Hematopoietic multipotent progenitor cell treated with erythropoietin and hydrocortisone succinate and interleukin-3 and kit ligand, for 15 days (in vitro differentiated cells): ENCODE measurements at regions not wholly inside any gene's neighbourhood (a gene's known extent, or its start where the extent isn't known, plus 50 kb on each side); places are given as distances from the start of the nearest gene placed in this dataset.

Source experiments
- DNase-seq: peaks from one replicate; pipeline ENCODE4 v3.0.0-alpha.2; 2015; ENCODE audit warnings: low spot score

DNA sequence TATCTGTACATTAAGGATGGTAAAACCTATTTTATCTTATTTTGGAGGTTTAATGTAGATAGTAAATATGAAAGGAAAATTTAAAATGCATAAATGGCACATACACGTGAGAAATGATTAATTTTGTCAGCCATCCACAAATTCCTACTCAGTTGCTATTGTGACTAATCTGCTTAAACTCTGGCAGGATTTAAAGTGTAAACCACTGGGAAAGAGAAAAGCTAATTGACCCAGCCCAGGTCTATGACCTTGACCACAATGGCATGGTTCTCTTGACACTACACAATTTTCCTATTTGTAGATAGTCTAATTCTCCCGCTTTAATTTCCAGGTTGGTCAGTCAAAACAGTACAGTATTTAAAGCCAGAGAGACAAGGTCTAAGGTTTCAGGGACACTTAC is 459.0 kb upstream of the KLF4 start:
- DNase-seq: no peak

DNA sequence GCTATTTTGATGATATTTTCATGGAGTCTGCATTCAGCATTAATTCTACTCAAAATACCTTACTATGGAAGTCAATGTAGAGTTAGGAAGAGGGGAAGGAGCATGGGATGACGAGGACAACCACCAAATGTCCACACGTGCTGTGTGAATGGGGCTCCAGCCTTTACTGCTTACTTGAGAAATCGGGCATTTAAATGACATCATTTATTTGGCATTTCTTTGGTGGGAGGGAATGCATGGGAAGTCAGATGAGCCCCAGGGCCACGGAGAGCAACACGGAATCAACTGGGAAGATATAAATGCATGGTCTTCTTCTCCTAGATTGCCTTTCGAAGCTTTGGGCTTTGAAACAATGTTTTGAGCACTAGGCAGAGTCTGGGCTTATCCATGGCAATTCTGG is 458.5 kb upstream of the KLF4 start:
- DNase-seq: no peak

DNA sequence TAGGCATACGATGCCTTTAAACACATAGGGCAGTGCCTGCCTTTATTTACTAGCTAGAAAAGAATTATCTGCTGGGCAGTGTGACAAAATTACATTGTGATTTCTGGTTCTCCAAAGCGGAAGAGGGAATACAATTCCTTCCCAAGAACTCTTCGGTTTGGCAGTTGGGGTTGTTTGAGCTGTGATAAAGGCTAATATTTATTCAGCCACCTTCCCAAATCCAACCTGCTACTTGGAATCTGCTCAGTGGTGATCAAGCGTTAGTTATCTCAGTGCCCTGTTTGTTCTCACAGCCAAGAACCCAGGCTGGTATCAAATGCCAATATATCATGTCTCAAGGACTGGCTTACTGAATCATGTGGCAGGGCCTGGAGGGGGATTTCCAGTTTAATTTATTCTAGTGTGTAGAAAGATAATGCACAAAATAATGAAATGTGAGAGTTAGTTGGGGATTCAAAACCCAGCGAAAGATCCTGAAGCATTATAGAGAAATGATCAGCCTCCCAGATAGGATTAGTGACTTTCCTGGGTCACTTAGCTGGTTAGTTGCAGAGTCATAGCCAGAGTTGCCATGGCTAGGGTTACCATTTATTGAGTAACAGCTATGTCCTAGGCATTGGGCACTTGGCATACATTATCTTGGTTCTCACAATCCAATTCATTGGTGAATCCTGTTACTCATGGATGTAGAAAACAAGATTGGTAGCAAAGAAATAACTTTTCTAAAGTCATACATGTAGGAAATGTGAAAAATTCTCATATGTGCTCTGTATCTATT is 457.0 kb upstream of the KLF4 start:
- no peak for DNase-seq

DNA sequence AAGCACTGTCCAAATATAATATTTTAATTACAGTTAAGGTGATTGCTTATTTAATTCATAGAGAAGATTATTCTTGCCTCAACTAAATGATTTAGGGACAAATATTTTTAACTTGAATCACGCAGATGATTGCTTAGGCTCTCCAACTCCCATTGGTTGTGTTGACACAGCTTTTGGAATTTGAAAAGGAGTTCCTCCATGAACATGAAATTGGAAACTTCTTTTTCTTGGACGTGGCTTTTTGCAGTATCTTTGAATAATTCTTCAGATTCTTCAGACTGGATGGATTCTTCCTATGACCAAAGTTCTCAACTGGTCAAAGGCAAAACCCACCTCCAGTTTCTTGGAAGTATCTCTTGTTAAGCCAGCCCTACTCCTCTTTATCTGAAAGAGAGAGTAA is 456.4 kb upstream of the KLF4 start:
- DNase-seq: no peak

DNA sequence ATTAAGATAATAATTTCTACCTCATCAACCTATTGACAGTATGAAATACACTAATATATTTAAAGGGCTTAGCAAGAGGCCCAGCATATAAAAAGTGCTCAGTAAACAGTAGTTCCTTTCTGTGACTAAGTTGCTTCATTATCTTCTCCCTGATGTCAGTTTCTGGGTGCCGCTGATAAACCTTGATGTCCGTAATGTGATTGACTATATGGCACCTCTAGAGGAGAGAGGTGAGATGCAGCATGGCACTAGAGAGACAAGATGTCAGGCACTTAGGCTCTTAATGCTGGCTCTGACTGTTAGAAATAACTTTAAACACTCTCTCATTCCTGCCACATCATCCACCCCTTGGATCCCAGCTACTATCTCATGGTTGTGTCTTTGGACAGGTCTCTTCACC is 455.9 kb upstream of the KLF4 start:
- peak; percentile 27 for DNase-seq

DNA sequence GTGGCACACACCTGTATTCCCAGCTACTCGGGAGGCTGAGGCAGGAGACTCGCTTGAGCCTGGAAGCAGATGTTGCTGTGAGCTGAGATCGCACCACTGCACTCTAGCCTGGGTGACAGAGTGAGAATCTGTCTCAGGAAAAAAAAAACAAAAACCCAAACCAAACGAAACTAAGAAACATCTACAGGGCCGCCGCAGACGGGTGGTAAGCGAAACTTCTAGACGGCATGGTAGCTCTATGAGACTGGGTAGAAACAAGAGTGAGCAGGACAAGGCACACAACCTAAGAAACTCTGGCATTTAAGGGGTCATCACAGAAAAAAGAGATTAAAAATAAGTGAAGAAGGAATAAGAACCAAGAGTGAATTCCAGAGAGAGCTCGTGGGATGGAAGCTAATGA is 454.8 kb upstream of the KLF4 start:
- no peak for DNase-seq

DNA sequence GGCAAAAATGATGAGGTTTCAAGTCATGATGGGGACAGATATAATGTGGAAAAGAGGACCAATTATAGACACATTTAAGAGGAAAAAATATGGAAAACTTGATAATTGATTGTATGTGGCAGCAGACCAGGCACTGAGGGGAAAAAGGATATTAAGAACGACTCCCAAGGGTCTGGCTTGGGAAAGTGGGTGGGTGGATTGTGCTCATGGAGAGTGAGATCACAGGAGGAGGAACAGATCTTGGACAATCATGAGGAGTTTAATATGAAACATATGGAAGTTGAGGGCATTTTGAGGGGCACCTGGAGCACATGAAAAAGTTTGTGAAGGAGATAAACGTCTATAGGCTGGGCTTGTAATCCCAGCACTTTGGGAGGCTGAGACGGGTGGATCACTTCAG is 454.3 kb upstream of the KLF4 start:
- no peak for DNase-seq

DNA sequence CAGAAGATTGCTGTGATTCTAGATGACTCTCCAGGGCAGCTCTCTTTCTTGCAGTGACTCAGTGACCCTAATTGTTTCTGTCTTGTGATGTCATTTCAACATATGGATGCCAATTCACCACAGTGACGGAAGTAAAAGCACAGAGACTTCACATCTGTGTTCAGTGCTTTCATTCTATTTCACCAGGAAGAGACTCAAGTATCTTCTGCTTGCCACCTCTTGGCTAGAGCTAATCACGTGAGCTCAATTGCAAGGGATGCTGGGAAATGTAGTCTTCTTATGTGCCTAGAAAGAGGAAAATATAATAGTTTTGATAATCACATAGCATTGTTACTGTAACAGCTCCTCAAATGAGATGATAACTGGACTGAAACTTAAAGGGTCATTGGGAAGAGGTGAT is 453.3 kb upstream of the KLF4 start:
- no peak for DNase-seq

DNA sequence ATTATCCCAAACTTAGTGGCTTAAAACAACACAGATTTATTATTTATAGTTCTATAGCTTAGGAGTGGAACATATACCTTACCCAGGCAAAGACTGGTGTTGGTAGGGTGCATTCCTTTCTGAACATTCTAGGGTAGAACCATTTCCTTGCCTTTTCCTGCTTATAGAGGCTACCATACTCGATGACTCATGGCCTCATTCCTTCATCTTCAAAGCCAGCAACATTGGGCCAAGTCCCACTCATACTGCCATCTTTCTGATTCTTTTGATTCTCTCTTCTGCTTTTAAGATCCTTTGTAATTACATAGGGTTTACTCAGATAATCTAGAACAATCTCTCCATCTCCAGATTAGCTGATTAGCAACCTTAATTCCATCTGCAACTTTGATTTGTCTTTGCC is 452.7 kb upstream of the KLF4 start:
- no peak for DNase-seq

DNA sequence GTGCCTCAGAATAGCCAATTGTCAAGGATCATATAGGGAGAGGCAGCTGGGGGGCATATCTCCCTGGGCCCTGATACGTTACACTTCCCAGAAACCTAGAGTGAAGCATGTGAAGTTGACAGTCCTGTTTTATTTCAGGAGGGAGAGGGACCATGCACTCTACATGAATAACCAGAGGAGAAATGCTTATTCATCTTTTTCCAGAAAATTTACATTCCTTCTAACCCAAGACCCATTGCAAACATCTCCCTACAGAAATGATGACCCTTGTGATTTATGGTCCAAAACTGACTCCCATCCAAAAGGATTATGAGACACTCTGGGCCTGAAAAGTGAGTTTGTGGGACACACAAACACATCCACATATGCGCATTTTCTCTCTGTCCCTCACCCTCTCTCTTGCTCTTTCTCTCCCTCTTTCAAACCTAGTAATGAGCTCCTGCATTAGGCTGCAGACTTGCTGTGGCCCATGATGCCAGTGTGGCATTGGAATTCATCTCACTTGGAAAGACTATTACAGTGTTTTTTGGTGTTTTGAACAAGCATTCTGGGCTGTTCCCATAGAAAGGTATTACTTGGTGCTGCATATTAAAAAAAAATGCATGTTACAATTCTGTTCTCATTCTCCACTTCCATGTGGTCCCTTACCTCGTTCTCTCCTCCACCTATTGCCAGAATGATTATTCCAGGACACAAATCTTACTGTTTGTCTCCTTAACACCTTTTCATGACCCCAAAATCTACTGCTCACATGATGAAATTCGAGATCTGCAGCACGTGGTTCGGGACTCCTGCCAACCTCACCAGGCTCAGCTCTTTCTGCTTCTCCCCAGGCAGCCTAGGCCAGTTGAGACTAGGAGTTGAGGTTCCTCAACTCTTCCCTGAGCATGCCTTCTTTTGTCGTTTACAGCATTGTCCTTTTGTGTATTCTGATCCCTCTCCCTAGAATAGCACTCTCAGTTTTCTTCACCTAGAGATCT is 451.3 kb upstream of the KLF4 start:
- no peak for DNase-seq

DNA sequence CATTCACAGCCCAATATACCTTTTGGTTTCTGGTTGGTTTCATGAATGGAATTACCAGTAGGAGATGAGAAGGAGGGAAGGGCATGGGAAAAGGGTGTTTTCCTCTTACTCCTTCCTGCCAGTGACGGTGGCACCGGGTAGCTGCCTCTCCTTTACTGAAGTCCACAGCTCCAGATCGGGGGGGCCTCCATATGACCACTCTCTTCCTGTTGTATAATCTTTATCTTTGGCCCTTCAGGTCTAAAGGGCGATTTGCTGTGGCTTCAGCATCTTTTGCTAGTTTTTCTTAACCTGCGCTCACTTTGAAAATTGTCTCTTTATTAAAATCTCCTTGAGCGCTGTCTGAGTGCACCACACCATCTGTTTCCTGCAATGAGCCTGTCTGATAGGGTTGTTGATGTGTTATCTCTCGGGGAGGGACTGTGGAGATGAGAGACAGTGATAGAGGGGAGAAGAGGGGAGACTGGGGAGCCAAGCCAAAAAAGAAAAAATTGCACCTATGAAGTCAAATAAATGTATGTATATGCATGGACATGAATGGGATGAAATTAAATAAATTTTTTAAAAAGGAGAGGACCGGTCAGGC is 449.3 kb upstream of the KLF4 start:
- no peak for DNase-seq

DNA sequence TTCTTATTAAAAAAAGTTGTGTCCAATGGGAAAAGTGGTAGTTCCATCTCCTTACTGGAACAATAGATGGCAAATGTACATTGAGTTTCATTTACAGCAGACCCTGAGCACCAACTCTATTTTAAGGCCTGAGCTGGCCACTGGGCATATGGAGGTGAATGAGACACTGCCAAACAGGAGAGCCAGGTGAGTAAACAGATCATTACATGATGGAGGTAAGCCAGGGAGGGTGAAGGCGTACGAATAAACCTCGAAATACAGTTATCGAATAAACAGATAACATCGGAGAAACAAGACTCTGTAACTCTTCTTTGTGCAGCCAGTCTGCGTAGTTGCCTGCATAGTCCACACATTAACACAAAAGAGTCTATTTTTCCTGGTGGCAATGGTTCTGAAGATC is 446.4 kb upstream of the KLF4 start:
- DNase-seq: no peak

DNA sequence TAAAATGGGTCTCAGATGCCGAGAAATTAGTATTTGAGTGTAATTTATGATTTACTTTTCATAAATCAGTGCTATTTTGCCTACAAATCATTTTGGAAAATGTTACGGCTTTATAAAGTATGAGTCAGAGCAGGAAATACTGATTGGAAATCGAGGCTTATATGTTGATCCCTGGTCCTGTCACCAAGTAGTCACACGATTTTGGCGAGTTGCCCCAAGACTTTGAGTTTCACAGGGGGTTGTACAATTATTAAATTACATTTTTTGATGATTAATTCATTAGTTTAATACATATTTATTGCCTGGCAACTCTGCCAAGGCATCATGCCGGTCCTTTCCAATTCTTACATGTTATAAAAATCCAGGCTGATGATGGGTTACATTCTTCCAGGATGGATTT is 443.9 kb upstream of the KLF4 start:
- no peak for DNase-seq

DNA sequence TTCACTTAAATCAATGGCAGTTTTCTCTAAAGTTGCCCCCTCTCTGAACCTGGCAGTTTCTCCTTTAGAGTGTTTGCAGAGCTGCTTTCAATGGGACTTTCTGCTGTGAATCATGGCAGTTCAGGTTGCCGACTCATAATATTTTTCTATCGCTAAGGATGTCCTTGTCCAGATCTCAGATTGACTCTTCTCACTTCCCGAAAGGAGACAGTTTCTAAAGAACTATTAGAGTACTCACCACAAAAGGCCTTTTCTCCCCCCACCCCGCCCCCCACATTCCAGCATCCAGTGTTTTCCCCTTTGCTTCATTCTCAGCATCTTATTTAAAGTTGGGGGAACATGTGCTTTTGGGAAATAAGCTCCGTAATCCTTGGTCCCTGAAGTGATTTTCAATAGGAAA is 443.5 kb upstream of the KLF4 start:
- DNase-seq: no peak

DNA sequence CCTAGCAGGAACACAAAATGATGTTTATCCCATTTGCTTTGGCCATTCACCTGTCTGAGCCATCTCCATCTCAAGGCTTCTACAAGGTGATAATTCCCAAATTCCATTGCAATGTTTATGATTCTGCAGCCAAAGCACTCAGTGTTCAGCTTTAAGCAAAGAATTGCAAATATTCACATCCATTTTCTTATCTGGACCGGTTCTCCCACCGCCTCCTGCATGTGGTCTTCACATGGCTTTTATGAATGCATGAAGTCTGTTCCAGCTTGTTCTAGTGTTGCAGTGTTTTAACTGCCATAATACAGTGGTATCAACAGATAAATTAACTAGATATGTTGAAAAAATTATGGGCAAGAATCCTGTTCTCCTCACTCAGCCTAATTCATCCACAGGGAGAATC is 443.0 kb upstream of the KLF4 start:
- DNase-seq: no peak

DNA sequence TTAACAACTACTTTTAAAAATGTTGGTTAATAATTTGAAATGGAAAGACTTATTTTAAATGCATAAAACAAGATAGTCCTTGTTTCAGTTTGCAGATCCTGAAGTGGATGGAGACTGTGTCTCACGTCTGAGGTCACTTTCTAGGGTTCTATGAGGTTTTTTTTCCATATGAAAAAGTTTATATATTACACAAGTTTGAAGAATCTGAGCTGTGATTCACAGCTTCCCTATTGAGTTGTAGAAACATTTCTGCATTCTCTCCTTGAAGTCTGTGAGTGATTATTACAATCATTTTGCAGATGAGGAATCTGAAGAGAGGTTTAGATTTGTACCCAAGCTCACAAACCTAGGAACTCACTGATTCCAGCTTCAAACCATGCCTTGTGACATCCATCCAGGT is 442.5 kb upstream of the KLF4 start:
- DNase-seq: no peak

DNA sequence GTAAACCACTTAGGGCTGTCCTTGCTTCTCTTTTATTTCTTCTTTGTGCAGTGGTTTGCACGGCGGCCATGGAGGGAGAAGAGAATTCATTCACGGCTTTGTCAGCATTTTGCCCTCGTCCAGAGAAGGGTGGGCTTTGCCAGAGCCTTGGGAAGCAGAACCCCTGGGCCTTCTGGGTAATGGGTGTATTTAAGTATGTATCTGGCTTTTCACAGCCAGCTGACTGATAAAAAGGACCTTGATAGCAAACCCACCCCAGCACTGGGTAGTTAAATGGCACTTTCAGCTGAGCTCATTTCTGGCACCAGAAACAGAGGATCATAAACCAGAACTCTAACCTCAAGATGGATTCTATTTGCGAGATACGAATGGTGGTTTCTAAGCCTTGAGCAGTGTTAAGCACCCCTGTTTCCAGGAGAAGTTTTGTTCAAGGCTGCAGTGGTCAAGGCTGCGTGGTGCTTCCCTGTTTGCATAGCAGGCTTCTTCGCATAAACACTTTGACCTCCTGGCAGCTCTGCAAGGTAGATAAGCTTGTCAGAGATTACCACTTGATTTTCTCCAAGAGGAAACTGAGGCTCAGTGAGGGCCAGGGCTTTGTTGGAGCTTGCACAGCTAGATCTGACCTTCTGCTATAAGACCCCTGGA is 441.6 kb upstream of the KLF4 start:
- DNase-seq: no peak

DNA sequence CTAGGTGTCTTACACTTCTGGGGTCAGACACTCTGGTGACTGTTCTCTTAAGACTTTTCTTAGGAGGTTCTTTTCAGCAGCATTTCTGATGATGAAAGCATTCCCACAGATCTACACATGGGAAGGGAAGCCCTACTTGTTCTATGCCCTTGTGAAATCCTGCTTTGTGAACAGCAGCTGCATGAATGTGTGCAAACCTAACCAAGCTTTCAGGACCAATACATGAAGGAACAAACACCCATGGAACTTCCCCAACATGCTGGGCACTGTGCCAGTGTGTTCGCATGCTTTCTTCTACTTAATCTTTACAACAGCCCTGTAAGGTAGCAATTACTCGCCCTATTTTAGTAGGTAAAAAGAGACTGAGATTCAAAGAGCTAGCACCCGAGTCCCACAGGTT is 439.9 kb upstream of the KLF4 start:
- no peak for DNase-seq

DNA sequence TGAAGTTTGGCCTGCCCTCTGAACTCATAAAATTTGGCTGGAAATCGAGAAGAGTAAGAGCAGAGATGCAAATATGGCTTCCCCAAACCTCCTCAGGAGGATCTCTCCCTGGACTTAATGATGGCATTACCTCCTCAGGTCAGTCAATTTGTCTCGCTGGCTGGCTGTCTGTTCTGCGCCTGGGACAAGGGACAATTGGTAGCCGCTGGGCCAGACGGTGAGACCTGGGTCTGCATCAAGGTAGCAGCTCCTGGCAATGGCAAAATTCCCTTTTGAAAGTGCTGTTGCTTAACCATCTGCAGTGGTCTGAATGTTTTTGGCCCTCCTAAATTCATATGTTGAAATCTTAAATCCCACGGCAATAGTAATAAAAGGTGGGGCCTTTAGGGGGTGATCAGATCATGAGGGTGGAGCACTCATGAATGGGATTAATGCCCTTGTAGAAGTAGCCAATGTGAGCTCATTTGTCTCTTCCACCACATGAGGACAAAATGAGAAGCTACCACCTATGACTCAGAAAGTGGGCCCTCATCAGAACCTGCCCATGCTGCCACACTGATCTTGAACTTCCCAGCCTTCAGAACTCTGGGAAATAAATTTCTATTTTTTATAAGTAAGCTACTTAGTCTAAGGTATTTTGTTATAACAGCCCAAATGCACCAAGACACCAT is 439.3 kb upstream of the KLF4 start:
- DNase-seq: no peak

DNA sequence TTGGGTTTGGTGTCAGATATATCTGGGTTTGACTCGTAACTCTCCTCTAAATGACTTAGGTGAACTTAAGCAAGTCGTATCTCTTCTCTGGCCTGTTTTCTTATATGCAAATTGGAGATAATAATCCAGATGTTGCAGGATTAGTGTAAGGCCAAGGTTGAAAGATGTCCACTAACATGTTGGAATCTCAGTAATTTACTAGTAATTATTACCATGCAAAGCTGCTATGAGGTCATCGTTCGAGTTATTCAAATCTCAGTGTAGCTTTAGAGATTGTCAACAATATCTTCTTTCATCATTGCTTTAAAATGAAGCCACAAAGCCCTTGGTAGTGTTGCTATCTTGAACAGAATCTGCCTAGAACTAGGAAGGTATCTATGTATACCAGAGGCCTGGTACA is 437.7 kb upstream of the KLF4 start:
- DNase-seq: no peak

DNA sequence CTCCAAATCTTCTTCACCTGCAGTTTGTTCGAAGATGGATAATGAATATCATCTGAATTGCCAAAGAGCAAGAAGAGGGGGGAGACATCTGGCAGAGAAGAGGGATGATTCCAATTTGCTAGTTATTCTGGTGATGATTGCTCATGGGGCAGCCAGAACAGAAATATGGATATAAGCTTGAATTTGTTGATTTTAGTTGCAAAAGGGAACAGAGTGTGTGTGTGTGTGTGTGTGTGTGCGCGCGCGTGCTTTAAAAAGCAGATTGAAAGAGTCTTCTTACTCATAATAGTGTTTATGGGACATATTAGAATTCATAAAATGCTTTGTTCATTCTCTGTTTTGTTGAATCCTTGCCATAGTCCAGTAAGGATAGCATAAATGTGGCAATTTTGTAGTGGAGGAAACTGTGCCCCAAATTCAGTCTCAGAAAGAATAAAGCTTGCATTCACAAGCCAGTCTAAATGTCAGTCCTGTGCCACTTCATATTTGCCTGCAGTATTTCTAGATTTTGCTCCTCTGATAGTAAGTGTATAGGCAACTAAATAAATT is 436.3 kb upstream of the KLF4 start:
- no peak for DNase-seq

DNA sequence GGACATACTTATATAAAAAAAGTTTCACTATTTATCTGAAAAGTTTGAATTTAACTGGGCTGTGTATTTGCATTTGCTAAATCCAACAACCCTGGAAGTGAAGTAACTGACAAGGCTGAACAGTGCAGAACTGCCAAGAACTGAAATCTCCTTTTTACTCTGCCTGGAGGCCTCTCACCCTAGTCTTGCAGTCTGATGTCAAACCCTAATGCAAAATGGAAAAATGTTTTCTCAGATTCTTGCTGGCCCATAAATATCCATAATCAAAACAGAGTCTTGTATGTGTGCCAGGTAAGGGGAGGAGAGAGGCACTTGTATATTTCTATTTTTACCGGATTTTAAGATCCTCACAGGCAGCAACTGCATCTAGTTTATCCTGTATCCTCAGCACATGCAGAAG is 432.7 kb upstream of the KLF4 start:
- no peak for DNase-seq
